ENCODE measurements at regions not wholly inside any gene's neighbourhood (a gene's known extent, or its start where the extent isn't known, plus 50 kb on each side); places are given as distances from the start of the nearest gene placed in this dataset.

DNA sequence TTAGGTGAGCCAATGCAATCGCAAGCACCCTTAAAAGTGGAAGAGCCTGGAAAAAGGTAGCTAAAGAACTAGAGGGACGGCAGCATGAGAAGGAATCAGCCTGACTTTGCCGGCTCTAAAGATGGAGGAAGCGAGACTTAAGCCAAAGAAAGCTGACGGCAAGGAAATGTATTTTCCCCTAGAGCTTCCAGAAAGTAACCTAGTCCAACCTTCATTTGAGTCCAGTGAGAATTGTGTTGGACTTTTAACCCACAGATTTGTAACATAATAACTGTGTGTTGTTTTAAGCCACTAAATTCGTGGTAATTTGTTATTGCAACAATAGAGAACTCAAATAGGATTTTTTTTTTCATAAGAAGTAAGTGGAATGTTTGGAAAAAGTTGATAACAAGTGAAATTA, 212.7 kb upstream of the C1QTNF7 start:
- Mint-ChIP-seq H3K4me1 (no peaks in the 10 kb centered on the region), H3K36me3 (no peaks in the 10 kb centered on the region), H3K4me3 (no peak overlapping the region), H3K27me3 (peaks cover 10% of the 10 kb centered on the region), H3K9me3 (no peaks in the 10 kb centered on the region), H3K27ac (no peak overlapping the region)
- ATAC-seq (ENCODE audit: low read depth) (no peak), DNase-seq (no peak)
- POLR2A ChIA-PET = no interaction called here

DNA sequence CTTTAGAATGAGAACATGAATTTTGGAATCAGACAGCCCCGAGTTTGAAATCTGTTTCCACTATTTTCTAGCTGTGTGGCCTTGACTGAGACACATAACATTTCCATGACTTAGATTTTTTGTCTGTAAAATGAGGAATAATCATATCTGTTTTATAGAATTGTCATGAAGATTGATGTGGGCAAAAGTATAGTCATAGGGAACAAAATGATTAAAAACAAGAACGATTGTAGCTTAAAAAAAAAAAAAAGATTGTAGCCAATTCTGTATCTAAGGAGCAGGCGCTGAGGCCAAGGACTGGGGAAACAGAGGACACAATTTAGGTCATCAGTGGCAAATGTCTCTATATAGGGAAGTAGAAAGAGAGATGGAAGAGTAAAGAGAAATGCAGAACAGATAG, 201.6 kb upstream of the C1QTNF7 start:
- Mint-ChIP-seq H3K27ac (no peak overlapping the region), H3K27me3 (peaks cover 5% of the 10 kb centered on the region), H3K36me3 (no peaks in the 10 kb centered on the region), H3K9me3 (no peaks in the 10 kb centered on the region), H3K4me3 (no peak overlapping the region), H3K4me1 (no peaks in the 10 kb centered on the region)
- POLR2A ChIA-PET = no interaction called here
- DNase-seq (no peak), ATAC-seq (ENCODE audit: low read depth) (no peak)

DNA sequence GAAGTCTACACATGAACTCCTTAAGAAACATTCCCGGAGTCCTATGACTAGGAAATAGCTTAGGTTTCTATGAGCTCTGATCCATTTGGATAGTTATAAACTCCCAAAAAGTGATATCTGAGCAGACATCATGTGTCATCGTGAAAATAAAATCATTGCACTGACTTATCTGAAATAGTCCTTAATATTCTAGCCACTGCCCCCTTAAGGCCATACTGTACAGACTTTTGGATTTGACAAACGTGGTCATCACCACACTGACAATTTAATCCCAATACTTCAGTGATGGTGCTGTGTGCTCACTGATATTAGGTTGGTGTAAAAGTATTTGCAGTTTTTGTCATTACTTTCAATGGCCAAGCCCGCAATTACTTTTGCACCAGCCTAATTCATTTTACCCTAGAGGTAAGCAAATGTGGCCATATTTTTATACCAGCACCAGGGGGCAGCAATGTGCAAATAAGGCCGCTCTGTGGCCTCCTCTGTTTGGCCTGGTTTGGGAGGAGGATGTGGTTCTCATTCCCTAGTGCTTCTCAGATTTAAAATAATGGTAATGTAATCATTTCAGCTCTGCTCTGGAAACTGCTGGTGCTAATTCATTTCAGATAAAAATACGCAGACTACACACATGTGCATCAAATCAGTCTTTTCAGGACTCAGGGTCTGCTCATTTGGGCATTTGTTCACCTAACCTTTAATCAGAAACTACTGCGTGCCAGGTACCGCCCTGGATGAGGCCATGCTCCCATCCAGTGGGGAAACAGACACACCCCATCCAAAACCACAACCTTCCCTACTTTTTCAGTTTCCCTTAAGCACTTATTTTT, 196.4 kb upstream of the C1QTNF7 start:
- H3K27ac Mint-ChIP-seq = no peak overlapping the region
- H3K4me1 Mint-ChIP-seq = peaks cover 26% of the 10 kb centered on the region
- DNase-seq = peak; percentile 58
- H3K4me3 Mint-ChIP-seq = no peak overlapping the region
- peaks cover 2% of the 10 kb centered on the region for H3K27me3 Mint-ChIP-seq
- H3K36me3 Mint-ChIP-seq = no peaks in the 10 kb centered on the region
- POLR2A ChIA-PET = no interaction called here
- ATAC-seq (ENCODE audit: low read depth) = peak; percentile 62
- H3K9me3 Mint-ChIP-seq = no peaks in the 10 kb centered on the region

DNA sequence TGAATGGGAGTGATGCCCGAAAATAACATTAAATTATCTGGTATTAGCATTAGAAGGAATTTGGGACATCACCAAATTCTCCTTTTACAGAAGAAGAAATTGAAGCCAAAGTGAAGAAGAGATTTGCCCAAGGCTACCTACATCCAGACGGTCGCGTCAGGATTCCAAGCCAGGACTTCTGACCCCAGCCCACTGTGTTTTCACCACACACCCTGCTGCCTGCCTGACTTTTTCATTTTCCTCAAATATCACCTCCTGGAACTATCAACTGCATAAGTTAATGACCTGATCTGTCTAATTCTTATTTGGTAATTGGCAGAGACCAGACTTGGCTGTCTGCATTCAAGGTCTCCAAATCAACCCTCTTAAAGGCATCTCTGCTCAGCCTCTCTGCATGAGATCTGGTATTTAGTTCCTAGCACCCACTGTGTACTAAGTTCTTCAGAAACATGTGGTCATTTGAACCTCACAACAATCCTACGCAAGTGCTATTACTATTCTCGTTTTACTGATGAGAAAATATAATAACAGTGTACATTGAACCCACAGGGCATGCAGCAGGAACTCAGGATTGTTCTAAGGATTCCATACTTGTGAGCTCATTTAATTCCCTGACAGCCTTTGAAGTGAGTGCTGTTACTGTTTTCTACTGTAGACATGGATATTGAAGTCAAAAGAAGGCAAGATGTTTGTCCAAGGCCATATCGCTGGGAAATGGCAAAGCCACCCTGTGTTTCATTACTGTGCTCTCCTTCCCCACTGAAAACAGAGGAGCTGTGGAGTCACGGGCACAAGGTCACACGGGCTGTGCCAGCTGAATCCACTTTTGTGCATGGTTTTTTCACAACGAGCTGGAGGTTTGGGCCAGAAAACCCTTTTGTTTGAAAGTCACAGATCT, 195.2 kb upstream of the C1QTNF7 start:
- peaks cover 26% of the 10 kb centered on the region for H3K4me1 Mint-ChIP-seq
- DNase-seq = no peak
- H3K36me3 Mint-ChIP-seq = no peaks in the 10 kb centered on the region
- peak overlapping the region; percentile 84 for H3K27ac Mint-ChIP-seq
- H3K9me3 Mint-ChIP-seq = no peaks in the 10 kb centered on the region
- H3K4me3 Mint-ChIP-seq = peak overlapping the region; percentile 70
- peaks cover 2% of the 10 kb centered on the region for H3K27me3 Mint-ChIP-seq
- POLR2A ChIA-PET = interaction anchor here (1.1 kb wide), 1 partner anchor 423 kb away, joined by 3 read pairs; the partner anchor contains the start of gene FBXL5
- ATAC-seq (ENCODE audit: low read depth) = no peak

DNA sequence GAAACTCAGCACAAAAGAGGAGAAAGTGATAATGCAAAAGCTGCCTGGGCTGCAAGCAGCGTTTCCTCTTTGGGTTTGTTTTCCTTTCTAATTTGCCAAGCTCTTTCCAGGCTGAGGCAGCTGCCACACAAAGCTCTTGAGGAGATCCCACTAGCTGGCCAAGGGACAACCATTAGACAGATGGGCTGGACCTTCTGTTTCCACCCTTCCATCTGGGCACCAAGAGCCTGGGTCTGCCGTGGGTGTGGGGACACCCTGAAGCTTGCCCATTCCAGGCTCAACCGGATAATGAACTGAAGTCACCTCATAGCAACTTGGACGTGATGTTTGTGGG, 194.6 kb upstream of the C1QTNF7 start:
- peaks cover 2% of the 10 kb centered on the region for H3K27me3 Mint-ChIP-seq
- ATAC-seq (ENCODE audit: low read depth) (peak; percentile 3), DNase-seq (peak; percentile 33)
- H3K4me1 Mint-ChIP-seq = peaks cover 26% of the 10 kb centered on the region
- H3K4me3 Mint-ChIP-seq = peak overlapping the region; percentile 70
- H3K36me3 Mint-ChIP-seq = no peaks in the 10 kb centered on the region
- H3K9me3 Mint-ChIP-seq = no peaks in the 10 kb centered on the region
- POLR2A ChIA-PET = interaction anchor here (1.1 kb wide), 1 partner anchor 422 kb away, joined by 3 read pairs; the partner anchor contains the start of gene FBXL5
- H3K27ac Mint-ChIP-seq = peak overlapping the region; percentile 84

DNA sequence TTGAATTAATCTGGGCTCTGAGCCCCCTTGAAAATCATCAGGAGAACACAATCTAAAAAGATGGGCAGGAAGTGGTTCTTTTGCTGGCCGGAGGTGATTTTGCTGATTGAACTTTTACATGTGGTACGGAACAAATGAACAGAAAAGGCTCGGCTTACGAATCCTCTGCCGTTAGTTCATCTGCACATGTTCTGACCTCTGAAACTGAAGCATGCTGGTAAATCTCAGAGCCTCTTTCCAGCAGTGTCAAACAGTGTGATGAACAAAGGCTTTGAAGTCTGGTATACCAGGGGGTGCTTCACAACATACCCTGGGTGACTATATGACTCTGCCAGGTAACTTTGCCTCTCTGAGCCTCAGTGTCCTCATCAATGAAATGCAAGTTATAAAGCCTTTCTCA, 194.2 kb upstream of the C1QTNF7 start:
- Mint-ChIP-seq H3K36me3 (no peaks in the 10 kb centered on the region), H3K27me3 (peaks cover 2% of the 10 kb centered on the region), H3K9me3 (no peaks in the 10 kb centered on the region), H3K4me3 (peak overlapping the region; percentile 70), H3K4me1 (peaks cover 27% of the 10 kb centered on the region), H3K27ac (peak overlapping the region; percentile 84)
- POLR2A ChIA-PET = interaction anchor here (1.1 kb wide), 1 partner anchor 422 kb away, joined by 3 read pairs; the partner anchor contains the start of gene FBXL5
- DNase-seq = no peak
- ATAC-seq (ENCODE audit: low read depth) = peak; percentile 82

DNA sequence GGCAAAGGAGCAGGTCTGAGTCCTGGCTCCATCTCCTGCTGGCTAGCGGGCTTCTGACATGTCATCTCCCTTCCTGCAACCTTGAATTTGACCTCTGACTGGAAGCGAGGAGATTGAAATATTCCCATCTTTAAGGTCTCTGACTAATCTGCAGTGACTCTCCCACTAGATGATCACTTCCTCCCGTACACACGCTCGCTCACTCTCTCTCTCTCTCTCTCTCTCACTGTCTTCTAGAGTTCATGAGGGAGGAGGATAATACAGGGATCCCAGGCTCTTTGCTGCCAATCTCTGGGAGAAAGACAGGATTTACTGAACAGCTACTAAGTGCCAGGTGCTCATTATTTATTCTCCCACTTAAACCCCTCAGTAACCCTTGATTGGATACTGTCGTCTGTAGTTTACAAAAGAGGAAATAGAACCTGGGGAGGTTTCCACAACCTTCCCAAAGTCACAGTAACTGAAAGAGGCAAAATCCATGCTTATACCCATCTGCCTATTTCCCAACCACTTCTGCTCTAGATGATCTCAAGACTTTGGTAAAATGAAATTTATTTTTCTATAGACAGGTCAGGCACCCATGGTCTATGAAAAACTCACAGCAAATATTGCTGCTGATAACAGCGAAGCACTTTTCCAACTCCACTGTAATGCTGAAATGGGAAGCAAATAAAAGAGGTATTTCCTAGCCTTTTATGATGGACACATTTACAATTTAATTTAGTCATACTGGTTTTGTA, 193.5 kb upstream of the C1QTNF7 start:
- no peak for DNase-seq
- peaks cover 28% of the 10 kb centered on the region for H3K4me1 Mint-ChIP-seq
- no peaks in the 10 kb centered on the region for H3K36me3 Mint-ChIP-seq
- peaks cover 2% of the 10 kb centered on the region for H3K27me3 Mint-ChIP-seq
- peak overlapping the region; percentile 84 for H3K27ac Mint-ChIP-seq
- H3K4me3 Mint-ChIP-seq = peak overlapping the region; percentile 70
- no peaks in the 10 kb centered on the region for H3K9me3 Mint-ChIP-seq
- peak; percentile 9 for ATAC-seq (ENCODE audit: low read depth)
- POLR2A ChIA-PET = no interaction called here

DNA sequence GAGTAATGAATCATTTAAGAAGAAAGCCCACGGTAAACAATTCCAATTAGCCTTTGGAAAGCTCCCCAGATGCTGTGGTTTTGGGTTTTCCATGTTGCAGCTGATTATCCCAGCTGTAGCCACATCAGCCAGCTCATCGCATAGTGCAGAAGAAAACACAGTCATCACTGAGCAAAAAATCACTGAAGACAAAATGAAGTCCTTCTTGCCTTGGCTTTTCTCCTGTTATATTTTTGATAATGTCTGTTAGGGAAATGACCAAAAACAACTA, 193.0 kb upstream of the C1QTNF7 start:
- H3K4me3 Mint-ChIP-seq = no peak overlapping the region
- H3K9me3 Mint-ChIP-seq = no peaks in the 10 kb centered on the region
- POLR2A ChIA-PET = interaction anchor here (0.7 kb wide), 1 partner anchor 165 kb away, joined by 3 read pairs; no protein-coding TSS in a partner anchor
- H3K27me3 Mint-ChIP-seq = no peaks in the 10 kb centered on the region
- DNase-seq (no peak), ATAC-seq (ENCODE audit: low read depth) (no peak)
- H3K4me1 Mint-ChIP-seq = peaks cover 28% of the 10 kb centered on the region
- no peaks in the 10 kb centered on the region for H3K36me3 Mint-ChIP-seq
- no peak overlapping the region for H3K27ac Mint-ChIP-seq

DNA sequence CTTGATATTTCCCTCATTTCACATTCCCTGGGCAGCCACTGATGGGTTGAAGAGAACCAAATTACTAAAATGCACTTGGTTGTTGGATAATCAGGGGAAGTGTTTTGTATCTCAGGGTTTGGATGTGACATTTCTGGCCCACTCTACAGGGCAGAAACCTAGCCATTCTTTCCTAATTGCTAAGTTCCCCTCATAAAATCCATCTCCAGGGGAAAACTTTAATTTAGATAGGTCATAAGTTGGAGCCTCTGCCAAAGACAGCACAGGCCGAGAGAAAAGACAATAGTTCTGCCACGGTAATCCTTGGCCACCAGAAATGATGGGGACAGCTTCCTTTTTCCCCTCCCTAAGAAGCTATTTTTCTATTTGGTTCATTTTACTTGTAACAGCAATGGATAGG, 192.7 kb upstream of the C1QTNF7 start:
- H3K4me1 Mint-ChIP-seq = peaks cover 28% of the 10 kb centered on the region
- no peaks in the 10 kb centered on the region for H3K27me3 Mint-ChIP-seq
- H3K36me3 Mint-ChIP-seq = no peaks in the 10 kb centered on the region
- no peak for DNase-seq
- no peak for ATAC-seq (ENCODE audit: low read depth)
- H3K9me3 Mint-ChIP-seq = no peaks in the 10 kb centered on the region
- H3K4me3 Mint-ChIP-seq = no peak overlapping the region
- POLR2A ChIA-PET = interaction anchor here (0.7 kb wide), 1 partner anchor 165 kb away, joined by 3 read pairs; no protein-coding TSS in a partner anchor
- no peak overlapping the region for H3K27ac Mint-ChIP-seq

DNA sequence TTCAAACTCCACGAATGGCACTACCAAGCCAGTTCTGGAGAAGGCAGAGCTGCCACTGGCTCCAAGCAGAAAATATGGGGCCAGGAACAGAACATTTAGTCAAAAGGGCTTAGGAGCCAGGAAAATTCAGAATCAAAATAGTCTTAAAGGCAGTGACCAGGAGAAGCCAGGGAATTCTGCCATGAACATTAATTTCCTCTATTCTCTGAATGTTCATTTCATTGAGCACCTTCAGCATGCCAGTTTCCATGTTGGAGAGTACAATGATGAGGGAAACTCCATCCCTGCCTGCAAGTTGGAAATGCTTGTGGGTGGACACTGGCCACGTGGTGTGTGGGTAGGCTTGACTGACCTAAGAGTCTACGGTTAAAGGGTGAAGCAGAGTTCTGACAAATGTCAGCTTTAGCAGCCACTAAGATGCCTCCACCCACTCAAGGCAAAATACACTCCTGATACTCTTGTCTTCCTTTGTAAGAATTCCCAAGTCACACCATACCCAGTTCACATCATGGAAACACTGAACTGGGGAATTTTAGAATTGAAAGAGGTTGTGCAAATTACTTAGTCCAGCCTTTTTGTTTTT, 190.1 kb upstream of the C1QTNF7 start:
- ATAC-seq (ENCODE audit: low read depth) (no peak), DNase-seq (no peak)
- Mint-ChIP-seq H3K4me3 (no peak overlapping the region), H3K4me1 (peaks cover 20% of the 10 kb centered on the region), H3K27ac (no peak overlapping the region), H3K27me3 (no peaks in the 10 kb centered on the region), H3K9me3 (no peaks in the 10 kb centered on the region), H3K36me3 (no peaks in the 10 kb centered on the region)
- POLR2A ChIA-PET = no interaction called here

DNA sequence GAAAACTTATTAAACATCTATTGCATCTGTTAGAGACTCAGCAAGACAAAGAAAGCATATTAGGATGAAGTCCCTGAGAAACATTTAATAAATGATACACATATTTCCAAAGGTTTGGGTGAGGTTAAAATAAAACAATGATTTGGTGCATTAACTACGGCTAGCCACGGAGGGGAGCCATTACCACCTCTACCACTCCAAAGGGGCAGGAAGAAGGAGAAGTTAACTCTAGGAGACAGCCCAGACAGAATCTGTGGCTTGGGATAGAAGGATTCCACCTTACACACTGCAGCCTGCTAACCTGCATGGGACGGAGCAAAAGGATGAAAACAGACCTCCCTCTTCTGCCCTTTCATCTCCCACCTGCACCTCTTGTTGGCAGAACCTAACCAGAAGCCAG, 189.1 kb upstream of the C1QTNF7 start:
- DNase-seq = peak; percentile 36
- Mint-ChIP-seq H3K27ac (no peak overlapping the region), H3K4me1 (peaks cover 10% of the 10 kb centered on the region), H3K36me3 (no peaks in the 10 kb centered on the region), H3K9me3 (no peaks in the 10 kb centered on the region), H3K27me3 (no peaks in the 10 kb centered on the region), H3K4me3 (no peak overlapping the region)
- POLR2A ChIA-PET = no interaction called here
- peak; percentile 48 for ATAC-seq (ENCODE audit: low read depth)

DNA sequence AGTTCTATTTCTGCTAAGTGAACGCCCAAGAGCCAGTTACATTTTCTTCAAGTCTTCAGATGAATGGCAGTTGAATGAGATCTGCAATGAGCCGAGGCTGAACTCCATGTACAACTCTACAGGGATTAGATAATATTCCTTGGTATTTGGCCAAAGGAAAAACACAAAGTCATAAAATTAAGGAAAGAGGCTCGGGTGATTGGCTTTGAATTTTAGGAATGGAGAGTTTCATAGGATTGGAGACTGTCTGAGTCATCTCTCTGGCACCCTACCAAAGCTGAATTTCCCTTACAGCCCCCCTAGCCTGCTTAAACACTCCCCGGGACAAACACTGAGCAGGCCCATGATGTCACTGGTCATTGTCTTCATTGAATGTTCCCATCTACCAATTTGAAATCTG, 188.0 kb upstream of the C1QTNF7 start:
- Mint-ChIP-seq H3K4me3 (no peak overlapping the region), H3K9me3 (no peaks in the 10 kb centered on the region), H3K27ac (no peak overlapping the region), H3K36me3 (no peaks in the 10 kb centered on the region), H3K4me1 (peaks cover 1% of the 10 kb centered on the region), H3K27me3 (no peaks in the 10 kb centered on the region)
- POLR2A ChIA-PET = no interaction called here
- ATAC-seq (ENCODE audit: low read depth) = no peak
- DNase-seq = no peak

DNA sequence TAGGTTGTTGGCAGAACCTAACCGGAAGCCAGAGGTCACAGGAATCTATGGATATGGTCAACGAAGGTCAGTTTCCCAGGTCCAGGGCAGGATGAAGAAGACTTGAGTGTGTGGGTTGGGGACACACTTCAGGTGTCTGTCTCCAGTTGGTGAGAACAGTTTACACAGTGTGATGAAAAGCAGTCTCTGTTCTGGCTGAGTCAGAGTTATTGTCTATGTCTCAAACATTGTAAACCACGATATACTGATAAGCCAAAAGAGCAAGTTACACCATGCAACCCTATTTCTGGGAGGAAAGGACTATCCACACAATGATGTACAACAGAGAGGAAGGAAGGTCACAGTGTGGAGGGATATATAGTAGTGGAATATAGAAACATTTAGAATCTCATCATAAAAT, 187.1 kb upstream of the C1QTNF7 start:
- no peaks in the 10 kb centered on the region for H3K27me3 Mint-ChIP-seq
- POLR2A ChIA-PET = no interaction called here
- ATAC-seq (ENCODE audit: low read depth) (no peak), DNase-seq (no peak)
- H3K9me3 Mint-ChIP-seq = no peaks in the 10 kb centered on the region
- H3K36me3 Mint-ChIP-seq = no peaks in the 10 kb centered on the region
- H3K4me3 Mint-ChIP-seq = no peak overlapping the region
- no peak overlapping the region for H3K27ac Mint-ChIP-seq
- peaks cover 1% of the 10 kb centered on the region for H3K4me1 Mint-ChIP-seq

Measured in activated naive CD8-positive, alpha-beta T cell treated with anti-CD3 and anti-CD28 coated beads, Interleukin-2, amount 10 ng/mL, durations not matched to agents 7 days and 5 days (primary cell).